RCC 7860 (cell line): ENCODE measurements at regions not wholly inside any gene's neighbourhood (a gene's known extent, or its start where the extent isn't known, plus 50 kb on each side); places are given as distances from the start of the nearest gene placed in this dataset.

Experiments
- DNase-seq: peaks from one replicate; pipeline ENCODE4 v3.0.0-alpha.2; 2015; ENCODE audit warnings: low spot score
- FAIRE-seq: peaks from 2 replicates; lab custom pipeline; 2012; peaks lifted over from hg19 to GRCh38; lab: Jason Lieb, UNC

DNA sequence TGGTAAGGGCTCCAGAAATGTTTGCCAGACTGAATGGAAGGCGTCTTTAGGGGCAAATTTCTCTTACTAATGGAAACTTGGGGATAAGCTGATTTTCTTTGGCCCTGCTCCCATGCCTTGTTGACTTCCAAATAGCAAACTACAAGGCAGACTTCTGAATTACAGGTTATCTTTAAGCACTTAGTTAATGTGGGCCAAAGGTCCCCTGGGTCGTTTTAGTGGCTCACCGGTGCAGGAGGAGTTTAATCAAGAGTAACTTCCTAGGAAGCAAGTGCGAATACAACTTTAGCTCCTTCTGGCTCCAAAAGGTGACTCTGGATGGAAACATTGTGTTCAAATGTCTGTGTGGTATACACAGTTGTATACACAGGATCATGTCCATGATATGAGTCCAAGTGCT lies 323.6 kb downstream of the SLITRK2 start:
- FAIRE-seq = no peak
- DNase-seq = no peak

DNA sequence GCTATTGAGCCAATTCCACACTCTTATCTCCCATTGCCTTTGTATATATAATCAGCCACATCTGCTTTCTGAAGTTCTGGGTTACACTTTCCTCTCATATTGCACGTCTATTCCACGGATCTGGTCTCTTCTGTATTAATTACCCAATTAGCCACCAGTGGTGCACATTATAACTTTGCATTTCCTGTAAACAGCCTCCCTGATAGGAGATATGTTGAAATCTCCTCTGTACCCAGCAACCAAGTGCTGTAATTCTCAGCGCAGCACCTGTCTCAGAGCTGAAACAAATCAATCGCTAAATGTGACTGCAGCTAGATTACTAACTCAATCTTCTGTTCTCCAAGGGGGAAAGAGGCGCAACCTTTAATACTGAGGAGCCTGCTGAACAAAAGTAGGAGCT lies 326.4 kb downstream of the SLITRK2 start:
- DNase-seq (no peak), FAIRE-seq (no peak)

DNA sequence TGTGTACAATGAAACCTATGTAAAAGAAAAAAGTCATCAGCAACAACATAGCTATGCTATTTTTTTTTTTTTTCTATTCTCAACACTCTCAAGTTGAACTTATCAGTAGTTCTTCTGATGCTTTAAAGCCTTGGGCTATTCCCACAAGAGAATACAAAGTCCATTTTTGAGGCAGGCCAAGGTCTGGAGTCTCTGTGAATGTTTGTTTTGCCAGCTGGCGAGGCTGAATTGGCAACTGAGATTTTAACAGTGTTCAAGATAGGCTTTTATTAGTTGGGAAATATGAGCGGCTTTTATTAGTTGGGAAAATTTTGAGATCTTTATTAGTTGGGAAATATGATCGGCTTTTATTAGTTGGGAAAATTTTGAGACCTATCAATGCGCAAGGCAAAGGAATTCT lies 336.6 kb downstream of the SLITRK2 start:
- DNase-seq = no peak
- FAIRE-seq = no peak

DNA sequence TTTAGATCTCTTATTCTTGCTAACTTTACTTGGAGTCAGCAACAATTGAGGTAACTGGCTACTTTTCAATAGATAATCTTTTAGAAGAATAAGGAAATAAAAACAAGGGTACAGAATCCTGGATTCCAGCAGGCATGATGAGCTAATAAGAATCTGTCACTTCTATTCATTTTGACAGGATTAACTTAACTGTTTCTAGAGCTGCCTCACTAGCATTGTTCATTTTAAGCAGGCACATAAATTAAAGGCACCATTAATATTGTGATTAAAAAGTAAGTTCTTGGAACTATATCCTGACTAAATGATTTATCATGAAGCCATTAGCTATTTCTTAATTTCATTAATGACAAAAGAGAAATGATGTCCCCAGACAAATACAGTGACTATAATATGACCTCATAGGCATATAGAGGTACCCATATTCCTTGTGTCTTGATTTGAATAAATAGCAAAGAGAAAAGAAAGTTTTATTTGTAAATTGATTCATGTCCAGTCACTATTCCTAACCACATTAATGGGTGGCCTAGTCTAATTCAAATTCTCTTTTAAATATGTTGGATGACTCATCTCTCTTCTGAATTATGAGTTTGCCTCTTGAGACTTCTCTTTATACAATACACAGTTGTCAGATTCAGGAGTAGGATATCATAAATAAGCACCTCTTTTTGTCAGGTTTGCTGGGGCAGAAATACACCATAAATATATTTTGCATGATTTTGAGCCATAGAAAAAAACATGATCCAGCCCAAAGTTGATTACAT lies 343.0 kb downstream of the SLITRK2 start:
- FAIRE-seq = no peak
- no peak for DNase-seq

DNA sequence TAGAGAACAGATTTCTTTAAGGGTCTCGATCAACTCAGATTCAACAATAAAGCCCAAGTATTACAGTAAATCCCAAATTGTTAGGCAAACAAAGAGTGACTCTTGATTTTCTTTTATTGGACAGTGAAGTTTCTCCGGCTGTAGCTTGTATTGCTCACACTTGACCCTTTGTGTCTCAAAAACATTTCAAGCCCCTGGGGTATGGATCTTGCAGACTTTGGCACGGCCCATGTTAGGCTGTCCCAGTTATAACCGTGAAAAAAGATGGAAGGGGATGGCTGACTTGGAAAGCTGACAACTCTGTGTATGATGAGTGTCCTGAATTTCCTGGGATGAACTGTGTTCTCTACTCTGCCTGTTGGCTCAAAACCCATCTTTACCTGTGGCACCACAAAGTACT lies 356.1 kb downstream of the SLITRK2 start:
- DNase-seq (no peak), FAIRE-seq (no peak)

DNA sequence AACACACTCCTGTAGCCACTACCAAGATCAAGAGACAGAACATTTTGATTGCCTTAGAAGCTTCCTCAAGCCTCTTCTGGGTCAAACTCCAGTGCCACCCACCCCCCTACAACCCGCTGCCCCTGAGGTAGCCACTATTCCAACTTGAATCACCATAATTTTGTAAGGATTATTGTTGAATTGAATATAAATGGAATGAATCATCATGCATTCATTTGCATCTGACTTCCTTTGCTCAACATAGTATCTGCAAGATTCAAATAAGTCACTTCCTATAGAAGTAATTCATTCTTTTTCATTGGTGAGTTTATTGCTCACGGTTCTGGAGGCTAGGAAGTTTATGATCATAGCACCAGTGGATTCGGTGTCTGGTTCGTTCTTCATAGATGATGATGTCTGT lies 364.2 kb downstream of the SLITRK2 start:
- FAIRE-seq (no peak), DNase-seq (no peak)

DNA sequence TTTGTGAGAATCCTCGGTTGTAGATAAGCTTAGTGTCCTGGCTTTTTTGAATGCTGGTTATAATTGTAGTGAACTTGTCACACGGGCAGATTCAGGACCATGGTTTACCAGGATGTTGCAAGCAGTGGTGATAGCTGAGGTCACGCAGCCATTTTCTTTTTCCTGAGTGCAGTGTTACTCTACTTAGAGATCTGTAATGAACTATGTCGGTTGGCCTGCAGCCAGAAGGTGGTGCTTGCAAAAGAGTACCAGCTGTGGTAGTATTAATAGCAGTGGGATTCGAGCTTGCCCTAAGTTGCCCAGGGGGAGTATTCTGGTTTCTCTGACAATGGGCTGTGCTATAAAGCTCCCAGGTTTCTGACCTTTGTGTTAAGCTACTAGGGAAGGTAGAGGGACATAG lies 368.9 kb downstream of the SLITRK2 start:
- FAIRE-seq = no peak
- no peak for DNase-seq

DNA sequence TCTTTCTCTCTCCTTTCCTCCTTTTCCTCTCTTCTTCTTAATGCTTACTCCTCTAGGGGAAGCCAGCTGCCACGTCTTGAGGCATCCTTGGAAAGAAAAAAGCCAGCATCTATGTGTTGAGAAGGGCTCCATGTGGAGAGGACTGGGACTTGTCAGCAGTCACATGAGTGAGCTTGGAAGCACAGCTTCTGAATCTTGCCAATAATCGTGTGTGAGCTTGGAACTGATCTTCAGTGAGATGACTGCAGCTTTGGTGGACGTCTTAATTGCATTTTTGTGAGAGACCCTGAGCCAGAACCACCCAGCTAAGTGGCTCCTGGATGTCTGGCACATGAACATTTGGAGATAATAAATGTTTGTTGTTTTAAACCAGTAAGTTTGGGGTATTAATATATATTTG lies 371.7 kb downstream of the SLITRK2 start:
- FAIRE-seq (no peak), DNase-seq (no peak)

DNA sequence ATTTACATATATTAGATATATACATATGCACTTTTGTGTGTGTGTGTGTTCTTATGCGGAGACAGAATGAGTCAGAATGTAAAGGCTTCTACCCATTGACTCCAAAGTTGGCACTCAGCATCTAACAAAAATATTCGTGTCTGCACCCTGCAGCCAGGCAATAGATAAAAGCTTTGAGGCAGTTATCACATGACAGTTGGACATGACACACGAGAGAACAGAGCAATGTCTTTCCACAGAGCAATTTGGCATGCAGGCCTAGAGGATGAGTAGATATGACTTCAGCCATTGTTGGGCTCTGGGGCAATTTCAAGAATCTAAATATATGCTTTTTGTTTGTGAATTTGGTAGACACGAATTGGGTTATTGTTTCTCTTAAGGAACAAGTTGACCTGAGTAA lies 391.2 kb downstream of the SLITRK2 start:
- no peak for DNase-seq
- FAIRE-seq = no peak

DNA sequence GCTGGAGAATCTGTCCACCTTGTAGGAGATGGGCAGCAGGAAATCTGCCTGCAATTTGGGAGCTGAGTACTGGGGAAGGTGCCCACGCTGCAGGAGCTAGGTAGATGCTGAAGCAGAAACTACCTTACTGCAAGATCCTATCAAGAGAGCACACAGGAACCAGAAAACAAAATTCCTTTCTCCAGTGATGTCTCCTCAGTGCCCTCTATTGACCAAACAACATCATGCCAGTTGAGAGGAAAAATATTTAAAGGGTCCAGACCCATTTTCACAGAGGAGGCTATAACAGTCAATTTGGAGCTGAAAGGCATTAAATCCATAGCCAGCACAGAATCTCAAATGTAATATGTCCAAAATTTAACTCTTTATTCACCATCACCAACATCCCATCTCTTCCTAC lies 406.8 kb downstream of the SLITRK2 start:
- no peak for FAIRE-seq
- DNase-seq = no peak

DNA sequence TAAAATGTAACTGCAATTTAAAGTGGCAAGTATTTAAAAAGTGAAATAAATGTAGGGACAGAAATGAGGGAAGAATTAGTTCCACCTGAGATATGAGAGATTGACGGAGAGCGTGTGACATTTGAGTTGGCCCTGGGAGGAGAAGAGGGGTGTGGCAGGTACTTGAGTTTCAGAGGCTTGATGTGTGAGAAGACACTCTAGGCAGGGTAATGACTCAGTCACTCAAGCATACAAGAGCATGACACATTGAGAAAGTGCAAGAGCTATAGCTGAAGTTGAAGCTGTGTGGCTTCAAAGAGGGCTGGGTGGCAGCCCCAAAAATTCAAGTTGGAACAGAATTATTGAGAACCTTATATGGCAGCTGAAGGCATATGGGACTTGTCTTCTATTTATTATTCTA lies 420.5 kb downstream of the SLITRK2 start:
- FAIRE-seq = no peak
- DNase-seq = no peak

DNA sequence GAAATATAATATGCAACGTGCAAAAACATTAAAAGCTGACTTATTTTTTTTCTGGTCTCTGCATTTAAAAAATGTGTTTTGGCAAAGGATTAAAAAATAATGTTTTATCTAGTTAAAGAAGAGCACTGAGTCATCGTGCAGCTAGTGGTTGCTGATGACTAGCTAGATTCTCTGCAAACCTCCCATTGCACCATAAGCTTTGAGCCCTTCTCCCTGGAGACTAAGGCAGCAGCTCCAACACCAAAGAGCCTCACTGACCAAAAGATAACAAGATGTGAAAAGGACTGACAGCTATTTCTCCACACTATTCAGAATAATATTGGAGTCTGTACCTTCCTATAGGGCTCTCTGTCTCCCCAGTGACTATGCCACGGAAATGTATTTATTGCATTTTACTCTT lies 424.3 kb downstream of the SLITRK2 start:
- DNase-seq = no peak
- FAIRE-seq = no peak

DNA sequence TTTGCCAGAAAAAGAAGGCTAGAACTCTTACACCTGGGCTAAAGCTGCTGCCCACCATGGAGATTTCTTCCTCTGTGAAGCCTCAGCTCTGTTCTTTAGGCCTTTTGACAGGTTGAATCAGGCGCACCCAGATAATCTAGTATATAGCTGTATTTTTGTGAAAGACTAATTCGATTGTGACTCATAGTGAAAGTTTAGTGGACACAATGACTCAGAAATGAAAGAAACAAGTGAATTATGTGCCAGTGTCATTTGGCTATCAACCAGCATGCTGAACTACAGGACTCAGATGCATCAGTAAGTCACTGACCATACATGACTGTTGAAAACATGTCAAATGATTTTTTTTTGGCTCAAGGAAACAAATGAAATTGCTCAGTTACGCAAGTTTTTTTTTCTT lies 425.4 kb downstream of the SLITRK2 start:
- FAIRE-seq = no peak

DNA sequence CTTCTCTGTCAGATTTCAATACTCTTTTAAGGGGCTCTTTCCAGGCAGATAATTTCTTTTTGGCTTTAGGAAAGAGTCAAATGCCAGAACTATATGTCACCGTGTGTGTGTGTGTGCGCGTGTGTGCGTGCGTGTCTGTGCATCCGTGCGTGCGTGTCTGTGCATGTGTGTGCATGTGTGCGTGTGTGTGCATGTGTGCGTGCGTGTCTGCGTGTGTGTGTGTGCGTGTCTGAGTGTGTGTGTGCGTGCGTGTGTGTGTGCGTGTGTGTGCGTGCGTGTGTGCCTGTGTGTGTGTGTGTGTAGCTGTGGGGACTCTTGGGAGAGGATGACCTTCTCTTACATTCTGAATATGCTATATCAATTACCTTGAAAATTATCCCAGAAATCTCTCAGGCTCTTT lies 441.6 kb downstream of the SLITRK2 start:
- DNase-seq (no peak), FAIRE-seq (no peak)

More for the DNA sequence above, 425.4 kb downstream of the SLITRK2 start:
- no peak for DNase-seq

DNA sequence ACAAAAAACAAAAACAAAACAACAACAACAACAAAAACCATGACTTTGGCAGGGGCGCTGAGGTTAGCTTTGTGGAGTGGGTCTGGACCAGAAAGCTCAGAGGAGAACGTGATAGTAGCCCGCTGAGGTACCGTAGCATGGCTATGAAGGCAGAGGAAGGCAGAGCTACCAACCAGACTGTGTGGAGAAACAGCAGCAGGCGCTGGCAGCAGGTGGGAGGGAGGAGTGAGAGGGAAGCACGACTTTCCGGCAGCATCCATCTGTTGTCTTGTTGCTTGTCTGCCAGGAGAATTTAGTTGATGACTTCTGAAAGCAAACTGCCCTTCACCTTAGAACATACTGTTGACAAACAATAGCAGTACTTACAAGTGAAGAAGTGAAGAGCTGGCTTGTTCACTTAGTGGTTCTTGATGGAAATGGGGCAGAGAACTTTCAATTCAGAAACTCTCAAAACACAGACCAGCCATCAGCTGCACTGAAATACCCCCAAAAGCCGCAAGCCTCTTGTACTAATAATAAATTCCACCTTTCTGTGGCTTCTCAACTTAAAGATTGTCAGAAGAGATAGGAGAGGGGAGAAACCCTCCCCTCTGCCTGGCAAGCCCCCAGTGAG lies 447.2 kb downstream of the SLITRK2 start:
- DNase-seq (no peak), FAIRE-seq (no peak)

DNA sequence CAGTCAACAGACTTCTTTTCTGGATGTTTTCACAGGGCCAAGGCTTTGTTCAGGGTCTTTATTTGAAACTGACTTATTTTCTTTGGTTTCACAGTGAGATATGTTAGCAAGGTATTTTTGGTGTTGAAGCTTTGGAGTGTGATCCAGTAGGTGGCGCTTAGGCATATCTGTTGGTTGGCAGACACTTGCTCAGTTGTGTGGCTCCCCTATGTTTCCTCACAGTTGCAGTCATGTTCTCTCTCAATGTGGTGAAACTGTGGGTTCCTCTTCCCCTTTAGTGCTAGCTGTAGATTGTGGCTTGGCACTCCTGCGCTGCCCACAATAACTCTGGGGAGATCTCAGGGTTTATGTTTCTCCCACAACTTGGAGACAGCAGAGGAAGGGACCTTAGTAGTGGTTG lies 460.8 kb downstream of the SLITRK2 start:
- no peak for FAIRE-seq
- DNase-seq = no peak
